SK-N-SH (cell line): ENCODE measurements at regions not wholly inside any gene's neighbourhood (a gene's known extent, or its start where the extent isn't known, plus 50 kb on each side); places are given as distances from the start of the nearest gene placed in this dataset.

ENCODE experiments used
- CTCF ChIA-PET: fragments of 300-600, 350-600 bp; formaldehyde crosslinking; extraction: SDS; loops from one replicate; lab custom pipeline; 2021; lab: Yijun Ruan, JAX
- POLR2A ChIA-PET: fragments of 350-600 bp; sonication (Branson Sonifier 250); formaldehyde crosslinking; extraction: SDS; loops from one replicate; lab custom pipeline; 2020; ENCODE audit warnings: antibody characterized with exemption, inconsistent platforms; lab: Yijun Ruan, JAX
- DNase-seq: peaks from one replicate; pipeline ENCODE4 v3.0.0; 2012
- H2AFZ ChIP-seq: fragments of 200-600 bp; sonication (generic); 2 replicates; pipeline ENCODE4 v1.8.1; 2016; ENCODE audit warnings: antibody characterized with exemption, mild to moderate bottlenecking, low read depth
- H3F3A ChIP-seq: fragments of 200-600 bp; sonication (generic); replicated peaks from 2 replicates; pipeline ENCODE3; 2016; ENCODE audit warnings: antibody characterized with exemption, mild to moderate bottlenecking; ENCODE audit not compliant: insufficient read depth
- H3K27ac ChIP-seq, 2 experiments: fragments of 200-500 bp in 1 of 2; fragments of 200-600 bp in 1 of 2; sonication (Bioruptor generic) in 1 of 2; sonication (generic), shearing (Covaris generic) in 1 of 2; 2 replicates each; pipeline versions ENCODE4 v1.5.1 to v1.6.1; 2014 to 2016; ENCODE audit warnings: low read depth in 2 of 2, inconsistent platforms in 1 of 2, low read length in 1 of 2, mild to moderate bottlenecking in 1 of 2, mixed read lengths in 1 of 2
- H3K27me3 ChIP-seq: fragments of 200-600 bp; sonication (generic), shearing (Covaris generic); 2 replicates; pipeline ENCODE4 v1.6.1; 2016; ENCODE audit warnings: mixed run types; ENCODE audit not compliant: insufficient read depth
- H3K36me3 ChIP-seq, 2 experiments: fragments of 200-500 bp in 1 of 2; fragments of 200-600 bp in 1 of 2; sonication (Bioruptor generic) in 1 of 2; sonication (generic) in 1 of 2; replicated peaks in 1 of 2; 2 replicates each; pipeline versions ENCODE3 to v1.5.1; 2014 to 2016; ENCODE audit warnings: low read length in 1 of 2, mild to moderate bottlenecking in 1 of 2; ENCODE audit not compliant: insufficient read depth in 2 of 2, control insufficient read depth in 1 of 2
- H3K4me1 ChIP-seq, 2 experiments: fragments of 200-500 bp in 1 of 2; fragments of 200-600 bp in 1 of 2; sonication (Bioruptor generic) in 1 of 2; sonication (generic), shearing (Covaris generic) in 1 of 2; 2 replicates each; pipeline versions ENCODE4 v1.5.1 to v1.6.1; 2014 to 2016; ENCODE audit warnings: low read depth in 1 of 2, low read length in 1 of 2, mixed run types in 1 of 2; ENCODE audit not compliant: insufficient read depth in 2 of 2, control insufficient read depth in 1 of 2
- H3K4me2 ChIP-seq: fragments of 200-600 bp; sonication (generic), shearing (Covaris generic); 2 replicates; pipeline ENCODE4 v1.6.1; 2017; ENCODE audit warnings: mixed run types
- H3K4me3 ChIP-seq, 2 experiments: fragments of 200-500 bp in 1 of 2; fragments of 200-600 bp in 1 of 2; sonication (Bioruptor generic) in 1 of 2; sonication (generic), shearing (Covaris generic) in 1 of 2; 2 replicates each; pipeline versions ENCODE4 v1.5.1 to v1.8.1; 2014 to 2016; ENCODE audit warnings: low read depth in 2 of 2, inconsistent platforms in 1 of 2, low read length in 1 of 2, mild to moderate bottlenecking in 1 of 2, mixed read lengths in 1 of 2, moderate library complexity in 1 of 2
- H3K79me2 ChIP-seq: fragments of 200-600 bp; sonication (generic); 2 replicates; pipeline ENCODE4 v1.8.1; 2017; ENCODE audit warnings: mild to moderate bottlenecking; ENCODE audit not compliant: insufficient read depth
- H3K9ac ChIP-seq: fragments of 200-600 bp; sonication (generic); 2 replicates; pipeline ENCODE4 v1.6.1; 2017; ENCODE audit warnings: mixed run types
- H3K9me2 ChIP-seq: fragments of 200-600 bp; sonication (generic); 2 replicates; pipeline ENCODE4 v1.6.1; 2017; ENCODE audit warnings: mixed run types
- H3K9me3 ChIP-seq: fragments of 200-600 bp; sonication (generic); 2 replicates; pipeline ENCODE4 v1.6.1; 2017; ENCODE audit warnings: mixed run types, mild to moderate bottlenecking, moderate library complexity
- H4K20me1 ChIP-seq: fragments of 200-600 bp; sonication (generic); 2 replicates; pipeline ENCODE4 v1.6.1; 2017; ENCODE audit warnings: mild to moderate bottlenecking, mixed run types; ENCODE audit not compliant: insufficient read depth
- ELF1 ChIP-seq: IDR thresholded peaks from 2 replicates; pipeline ENCODE4 v1.4.0; 2012
- EZH2phosphoT487 ChIP-seq: fragments of 200-600 bp; sonication (generic); IDR thresholded peaks from 2 replicates; pipeline ENCODE4 v1.6.1; 2017; ENCODE audit warnings: low read depth, mixed run types, mild to moderate bottlenecking, antibody characterized with exemption, moderate library complexity, borderline replicate concordance
- FOXJ3 ChIP-seq: sonication (generic); formaldehyde crosslinking; IDR thresholded peaks from 2 replicates; pipeline ENCODE4 v1.5.1; 2020; ENCODE audit warnings: mild to moderate bottlenecking, missing genetic modification reagents
- FOXM1 ChIP-seq: IDR thresholded peaks from 2 replicates; pipeline ENCODE4 v1.4.0; 2012; ENCODE audit warnings: low read depth, mild to moderate bottlenecking
- IRF3 ChIP-seq: fragments of 150-350 bp; IDR thresholded peaks from 2 replicates; pipeline ENCODE4 v1.6.1; 2016; ENCODE audit warnings: mild to moderate bottlenecking, low read depth, low read length
- MEF2A ChIP-seq: IDR thresholded peaks from 2 replicates; pipeline ENCODE4 v1.4.0; 2012; ENCODE audit warnings: low read depth, borderline replicate concordance
- NRF1 ChIP-seq: IDR thresholded peaks from 2 replicates; pipeline ENCODE4 v1.6.1; 2012; ENCODE audit warnings: low read depth, mild to moderate bottlenecking, low read length
- PBX3 ChIP-seq: IDR thresholded peaks from 2 replicates; pipeline ENCODE4; 2012
- RAD21 ChIP-seq: IDR thresholded peaks from 2 replicates; pipeline ENCODE4 v1.6.1; 2012; ENCODE audit warnings: mild to moderate bottlenecking, low read length
- RCOR1 ChIP-seq: fragments of 150-350 bp; IDR thresholded peaks from 2 replicates; pipeline ENCODE4 v1.6.1; 2017; ENCODE audit warnings: antibody characterized with exemption, low read length
- RFX5 ChIP-seq: IDR thresholded peaks from 2 replicates; pipeline ENCODE4 v1.6.1; 2012; ENCODE audit warnings: mild to moderate bottlenecking, improper control_type of control experiment, low read length
- RXRA ChIP-seq: IDR thresholded peaks from 2 replicates; pipeline ENCODE4 v1.4.0; 2012; ENCODE audit warnings: low read depth, mild to moderate bottlenecking, borderline replicate concordance
- SIN3A ChIP-seq: IDR thresholded peaks from 2 replicates; pipeline ENCODE4 v1.6.1; 2012; ENCODE audit warnings: low read depth, mild to moderate bottlenecking, low read length, moderate library complexity, borderline replicate concordance
- SMC3 ChIP-seq: IDR thresholded peaks from 2 replicates; pipeline ENCODE4 v1.6.1; 2012; ENCODE audit warnings: low read depth, low read length, improper control_type of control experiment
- TAF1 ChIP-seq: IDR thresholded peaks from 2 replicates; pipeline ENCODE4 v1.6.1; 2012; ENCODE audit warnings: low read depth, mild to moderate bottlenecking, low read length, moderate library complexity, borderline replicate concordance
- TCF12 ChIP-seq: IDR thresholded peaks from 2 replicates; pipeline ENCODE4 v1.4.0; 2012
- USF1 ChIP-seq: IDR thresholded peaks from 2 replicates; pipeline ENCODE4 v1.4.0; 2012; ENCODE audit warnings: low read depth, borderline replicate concordance
- USF2 ChIP-seq: fragments of 150-350 bp; IDR thresholded peaks from 2 replicates; pipeline ENCODE4 v1.6.1; 2017; ENCODE audit warnings: antibody characterized with exemption, low read length, low read depth, borderline replicate concordance
- WGBS: methylation state at CpG from one replicate; pipeline ENCODE4 v1.1.6; 2017; ENCODE audit warnings: low lambda C conversion rate; 5-methylcytosine and 5-hydroxymethylcytosine counted together
- TF ChIP-seq, protein P1 (sequence below): IDR thresholded peaks from 2 replicates; pipeline ENCODE4 v1.4.0; 2012; ENCODE audit warnings: low read depth, borderline replicate concordance
- TF ChIP-seq, protein P2 (sequence below): IDR thresholded peaks from 2 replicates; pipeline ENCODE4 v1.4.0; 2012; ENCODE audit warnings: low read depth

GRCh38 chr10:85157206-85157605 lies 828.8 kb downstream of the CCSER2 start:
- TF ChIP-seq TAF1 = no peak
- TF ChIP-seq RCOR1 = no peak
- TF ChIP-seq RXRA = no peak
- no peak for TF ChIP-seq EZH2phosphoT487
- TF ChIP-seq, protein P1, sequence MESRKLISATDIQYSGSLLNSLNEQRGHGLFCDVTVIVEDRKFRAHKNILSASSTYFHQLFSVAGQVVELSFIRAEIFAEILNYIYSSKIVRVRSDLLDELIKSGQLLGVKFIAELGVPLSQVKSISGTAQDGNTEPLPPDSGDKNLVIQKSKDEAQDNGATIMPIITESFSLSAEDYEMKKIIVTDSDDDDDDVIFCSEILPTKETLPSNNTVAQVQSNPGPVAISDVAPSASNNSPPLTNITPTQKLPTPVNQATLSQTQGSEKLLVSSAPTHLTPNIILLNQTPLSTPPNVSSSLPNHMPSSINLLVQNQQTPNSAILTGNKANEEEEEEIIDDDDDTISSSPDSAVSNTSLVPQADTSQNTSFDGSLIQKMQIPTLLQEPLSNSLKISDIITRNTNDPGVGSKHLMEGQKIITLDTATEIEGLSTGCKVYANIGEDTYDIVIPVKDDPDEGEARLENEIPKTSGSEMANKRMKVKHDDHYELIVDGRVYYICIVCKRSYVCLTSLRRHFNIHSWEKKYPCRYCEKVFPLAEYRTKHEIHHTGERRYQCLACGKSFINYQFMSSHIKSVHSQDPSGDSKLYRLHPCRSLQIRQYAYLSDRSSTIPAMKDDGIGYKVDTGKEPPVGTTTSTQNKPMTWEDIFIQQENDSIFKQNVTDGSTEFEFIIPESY = no peak
- TF ChIP-seq IRF3 = no peak
- TF ChIP-seq RFX5 = no peak
- TF ChIP-seq USF1 = no peak
- TF ChIP-seq TCF12 = no peak
- TF ChIP-seq RAD21 = no peak
- no peak for TF ChIP-seq MEF2A
- POLR2A ChIA-PET = no interaction called here
- WGBS = 14% methylated on average over 4 of the region's 4 CpGs
- Histone ChIP-seq H3K36me3 (no peaks in the 10 kb centered on the region), H4K20me1 (no peaks in the 10 kb centered on the region), H3K27ac (no peak overlapping the region), H3K79me2 (no peaks in the 10 kb centered on the region), H3K4me3 (no peak overlapping the region), H3K4me1 (no peaks in the 10 kb centered on the region), H3K9me3 (peaks cover 5% of the 10 kb centered on the region; the same call in 1 of the 2 replicates), H3F3A (no peaks in the 10 kb centered on the region), H3K4me2 (no peak overlapping the region), H3K9ac (no peak overlapping the region), H2AFZ (no peak overlapping the region), H3K27me3 (no peaks in the 10 kb centered on the region), H3K9me2 (no peaks in the 10 kb centered on the region)
- CTCF ChIA-PET = no interaction called here
- DNase-seq = no peak

DNA sequence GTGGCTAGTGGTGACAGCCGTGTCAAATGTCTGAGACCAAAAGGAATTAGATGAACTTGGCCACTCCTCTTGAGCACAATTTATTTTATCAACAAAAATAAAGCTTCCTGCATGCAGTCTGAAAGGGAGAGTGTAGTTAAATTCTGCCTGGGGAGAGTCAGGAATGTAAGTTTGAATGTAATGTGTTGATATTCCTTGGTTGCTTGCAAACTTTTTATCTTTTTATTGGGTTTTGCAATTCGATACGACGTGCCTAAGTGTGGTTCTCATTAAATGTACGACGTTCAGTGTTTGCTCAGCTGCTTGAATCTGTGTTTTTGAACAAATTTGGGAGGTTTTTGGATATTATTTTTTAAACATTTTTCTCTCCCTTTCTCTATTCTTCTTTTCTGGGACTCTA lies 839.9 kb downstream of the CCSER2 start:
- CTCF ChIA-PET = no interaction called here
- H3K4me2 ChIP-seq = no peak overlapping the region
- H3K4me3 ChIP-seq = no peak overlapping the region
- no peak for DNase-seq
- no peak overlapping the region for H3K9ac ChIP-seq
- POLR2A ChIA-PET = no interaction called here
- no peak overlapping the region for H3K27ac ChIP-seq
- H3K9me3 ChIP-seq = peaks cover 10% of the 10 kb centered on the region; the same call in 1 of the 2 replicates
- no peaks in the 10 kb centered on the region for H3F3A ChIP-seq
- H3K36me3 ChIP-seq = no peaks in the 10 kb centered on the region
- no peaks in the 10 kb centered on the region for H3K79me2 ChIP-seq
- H3K27me3 ChIP-seq = no peaks in the 10 kb centered on the region
- no peaks in the 10 kb centered on the region for H4K20me1 ChIP-seq
- 23% methylated on average over 6 of the region's 6 CpGs for WGBS
- H3K9me2 ChIP-seq = no peaks in the 10 kb centered on the region
- H2AFZ ChIP-seq = no peak overlapping the region
- no peaks in the 10 kb centered on the region for H3K4me1 ChIP-seq
- no peak for TF ChIP-seq FOXJ3 (CRISPR knock-in tag)
- TF ChIP-seq, protein P1 = no peak
- no peak for TF ChIP-seq RFX5
- no peak for TF ChIP-seq EZH2phosphoT487
- no peak for TF ChIP-seq RCOR1
- no peak for TF ChIP-seq TCF12
- TF ChIP-seq FOXM1 = no peak
- TF ChIP-seq SMC3 = no peak
- TF ChIP-seq SIN3A = no peak
- no peak for TF ChIP-seq RAD21
- TF ChIP-seq, protein P2, sequence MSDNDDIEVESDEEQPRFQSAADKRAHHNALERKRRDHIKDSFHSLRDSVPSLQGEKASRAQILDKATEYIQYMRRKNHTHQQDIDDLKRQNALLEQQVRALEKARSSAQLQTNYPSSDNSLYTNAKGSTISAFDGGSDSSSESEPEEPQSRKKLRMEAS = no peak
- TF ChIP-seq ELF1 = no peak
- TF ChIP-seq USF2 = no peak
- TF ChIP-seq NRF1 = no peak
- no peak for TF ChIP-seq PBX3
